ENCODE measurements at regions not wholly inside any gene's neighbourhood (a gene's known extent, or its start where the extent isn't known, plus 50 kb on each side); places are given as distances from the start of the nearest gene placed in this dataset.

DNA sequence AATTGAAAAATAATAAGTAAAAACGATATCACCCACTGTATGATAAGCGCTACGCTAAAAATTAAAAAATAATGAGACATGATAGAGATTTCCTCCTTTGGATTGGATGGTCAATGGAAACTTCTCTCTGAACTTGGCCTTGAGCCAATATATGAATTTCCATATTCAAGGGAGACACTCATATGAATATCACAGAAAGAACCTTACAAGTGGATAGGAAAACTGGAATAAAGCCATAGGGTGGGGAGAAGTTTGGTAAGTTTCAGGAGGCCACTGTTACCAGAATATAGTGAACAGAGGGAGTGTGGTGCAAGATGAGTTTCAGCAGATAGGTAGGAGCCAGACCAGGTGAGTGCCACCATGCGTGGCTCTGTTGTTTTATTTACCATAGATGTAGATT, 147.2 kb downstream of the SEM1 start:
- DNase-seq (ENCODE audit: low read depth, low spot score) = no peak
- no peaks in the 10 kb centered on the region for H3K9me3 ChIP-seq (ENCODE audit: control insufficient read depth, insufficient read depth, low read depth, low read length)
- ATAC-seq = no peak
- TF ChIP-seq REST (IDR thresholded peaks at IDR 0.05; ENCODE audit: insufficient read depth in 1 of 2, low read depth in 2 of 2, low read length in 1 of 2) (no peak), CTCF (IDR thresholded peaks at IDR 0.05) (no peak), SIN3A (IDR thresholded peaks at IDR 0.05; ENCODE audit: borderline replicate concordance, insufficient read depth, low read depth, low read length) (no peak), TCF7L2 (IDR thresholded peaks at IDR 0.05; ENCODE audit: low read depth, low read length) (no peak), POLR2AphosphoS5 (IDR thresholded peaks at IDR 0.05; ENCODE audit: low read depth, low read length) (no peak)
- ChIA-PET CTCF (no interaction called here), POLR2A (no interaction called here)
- in situ Hi-C loops (cut with HindIII; ENCODE audit: low pct_unique_long_range_greater_than_20kb, low sequenced_read_pairs) = no loop called here
- H3K4me3 ChIP-seq (ENCODE audit: low read depth in 2 of 2, low read length in 2 of 2) = no peak overlapping the region
- intact Hi-C loops (cut with micrococcal nuclease; ENCODE audit: unreplicated experiment) = no loop called here
- no peaks in the 10 kb centered on the region for H3K27me3 ChIP-seq (ENCODE audit: control insufficient read depth, insufficient read depth, low read length)
- no peak overlapping the region for H3K27ac ChIP-seq (ENCODE audit: low read length)
- H3K4me1 ChIP-seq (ENCODE audit: control insufficient read depth, insufficient read depth, low read length) = no peaks in the 10 kb centered on the region
- H3K36me3 ChIP-seq (ENCODE audit: control insufficient read depth, insufficient read depth, low read length) = no peaks in the 10 kb centered on the region
- no TSS peak for BruUV-seq (replicated peaks)

GRCh38 chr7:96561892-96562291, 147.8 kb downstream of the SEM1 start:
- Histone ChIP-seq H3K36me3 (ENCODE audit: control insufficient read depth, insufficient read depth, low read length) (no peaks in the 10 kb centered on the region), H3K4me3 (ENCODE audit: low read depth in 2 of 2, low read length in 2 of 2) (no peak overlapping the region), H3K27me3 (ENCODE audit: control insufficient read depth, insufficient read depth, low read length) (no peaks in the 10 kb centered on the region), H3K27ac (ENCODE audit: low read length) (no peak overlapping the region), H3K9me3 (ENCODE audit: control insufficient read depth, insufficient read depth, low read depth, low read length) (no peaks in the 10 kb centered on the region), H3K4me1 (ENCODE audit: control insufficient read depth, insufficient read depth, low read length) (no peaks in the 10 kb centered on the region)
- BruUV-seq (replicated peaks) = no TSS peak
- intact Hi-C loops (cut with micrococcal nuclease; ENCODE audit: unreplicated experiment) = no loop called here
- in situ Hi-C loops (cut with HindIII; ENCODE audit: low pct_unique_long_range_greater_than_20kb, low sequenced_read_pairs) = no loop called here
- ChIA-PET POLR2A (no interaction called here), CTCF (no interaction called here)
- TF ChIP-seq POLR2AphosphoS5 (IDR thresholded peaks at IDR 0.05; ENCODE audit: low read depth, low read length) (no peak), REST (IDR thresholded peaks at IDR 0.05; ENCODE audit: insufficient read depth in 1 of 2, low read depth in 2 of 2, low read length in 1 of 2) (no peak), CTCF (IDR thresholded peaks at IDR 0.05) (no peak), SIN3A (IDR thresholded peaks at IDR 0.05; ENCODE audit: borderline replicate concordance, insufficient read depth, low read depth, low read length) (no peak)
- DNase-seq (ENCODE audit: low read depth, low spot score) = no peak
- no peak for ATAC-seq
